HEK293T (cell line): ENCODE measurements at regions not wholly inside any gene's neighbourhood (a gene's known extent, or its start where the extent isn't known, plus 50 kb on each side); places are given as distances from the start of the nearest gene placed in this dataset.

Experiments used
- ARNT ChIP-seq: fragments of 450-650 bp; IDR thresholded peaks from 2 replicates; pipeline ENCODE4 v1.6.1; 2017; ENCODE audit warnings: mild to moderate bottlenecking
- ELF4 ChIP-seq: fragments of 450-650 bp; IDR thresholded peaks from 2 replicates; pipeline ENCODE4 v1.6.1; 2017; ENCODE audit warnings: antibody characterized with exemption
- FOXA1 ChIP-seq: fragments of 450-650 bp; IDR thresholded peaks from 2 replicates; pipeline ENCODE4 v1.6.1; 2016; ENCODE audit warnings: mild to moderate bottlenecking
- FOXM1 ChIP-seq: fragments of 450-650 bp; IDR thresholded peaks from 2 replicates; pipeline ENCODE4 v1.6.1; 2017; ENCODE audit warnings: mild to moderate bottlenecking, borderline replicate concordance
- HDGF ChIP-seq: fragments of 450-650 bp; IDR thresholded peaks from 2 replicates; pipeline ENCODE4 v1.6.1; 2017; ENCODE audit warnings: antibody characterized with exemption, borderline replicate concordance
- NFRKB ChIP-seq: fragments of 450-650 bp; IDR thresholded peaks from 2 replicates; pipeline ENCODE4 v1.6.1; 2016; ENCODE audit warnings: mild to moderate bottlenecking, moderate library complexity
- SP1 ChIP-seq: fragments of 450-650 bp; IDR thresholded peaks from 2 replicates; pipeline ENCODE4 v1.6.1; 2017
- SUZ12 ChIP-seq: fragments of 450-650 bp; IDR thresholded peaks from 2 replicates; pipeline ENCODE4 v1.6.1; 2016; ENCODE audit warnings: mild to moderate bottlenecking
- TARDBP ChIP-seq: fragments of 450-650 bp; IDR thresholded peaks from 2 replicates; pipeline ENCODE4 v1.6.1; 2016

DNA sequence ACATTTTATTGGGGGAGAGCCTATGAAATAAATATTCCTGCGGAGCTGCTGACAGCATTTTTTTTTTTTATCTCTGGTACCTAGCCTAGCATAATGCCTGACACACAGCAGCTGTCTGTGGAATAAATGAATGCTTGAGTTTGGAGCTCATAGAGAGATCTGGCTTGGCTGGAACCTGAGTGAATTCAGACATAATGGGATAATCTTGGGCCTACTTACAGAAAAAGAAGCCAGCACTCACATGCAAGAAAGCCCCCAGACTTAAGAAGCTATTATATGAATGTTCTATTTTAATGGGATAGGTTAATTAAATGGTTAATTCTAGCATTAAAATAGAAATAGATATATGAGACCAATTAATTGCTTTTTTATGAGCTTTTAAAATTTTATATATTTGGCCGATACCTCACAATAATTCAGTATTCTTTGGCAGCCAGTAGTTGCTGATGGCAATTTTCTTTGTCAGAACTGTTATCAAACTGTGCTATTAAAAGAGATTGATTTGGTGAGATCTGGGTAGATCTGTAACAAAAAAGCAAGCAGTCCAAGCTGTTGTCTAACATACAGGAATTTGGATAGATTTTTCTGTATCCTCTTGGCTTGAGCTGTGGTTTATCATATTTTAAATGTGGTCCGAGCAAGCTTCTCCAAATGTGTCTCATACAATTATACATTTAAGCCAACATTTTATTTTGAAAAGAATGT is 654.2 kb downstream of the PCDH7 start:
- no peak for TF ChIP-seq FOXM1
- no peak for TF ChIP-seq ELF4
- TF ChIP-seq SP1, result no peak
- no peak for TF ChIP-seq HDGF
- TF ChIP-seq FOXA1, result no peak
- no peak for TF ChIP-seq TARDBP
- TF ChIP-seq ARNT, result no peak
- TF ChIP-seq SUZ12, result no peak
- no peak for TF ChIP-seq NFRKB
